ENCODE measurements at regions not wholly inside any gene's neighbourhood (a gene's known extent, or its start where the extent isn't known, plus 50 kb on each side); places are given as distances from the start of the nearest gene placed in this dataset.

DNA sequence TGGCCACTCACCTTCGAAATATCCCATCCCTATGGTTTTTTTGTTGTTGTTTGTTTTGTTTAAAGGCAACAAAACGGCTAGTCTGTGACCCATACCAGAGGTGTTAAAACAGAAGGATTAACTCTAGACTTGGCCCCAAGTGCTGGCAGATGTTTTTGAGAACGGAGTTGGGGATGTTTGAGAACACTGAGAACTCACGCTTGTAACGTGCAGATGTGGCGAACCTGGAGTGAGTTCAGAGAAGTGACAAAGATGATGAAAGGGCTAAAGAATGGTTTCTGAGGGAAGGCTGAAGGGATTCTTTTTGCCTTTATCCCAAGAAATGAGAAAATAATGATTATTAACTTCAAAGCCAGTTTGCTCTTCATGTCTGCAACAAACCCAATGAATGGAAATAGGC, 286.5 kb downstream of the ZNF608 start:
- TF ChIP-seq, protein P1, sequence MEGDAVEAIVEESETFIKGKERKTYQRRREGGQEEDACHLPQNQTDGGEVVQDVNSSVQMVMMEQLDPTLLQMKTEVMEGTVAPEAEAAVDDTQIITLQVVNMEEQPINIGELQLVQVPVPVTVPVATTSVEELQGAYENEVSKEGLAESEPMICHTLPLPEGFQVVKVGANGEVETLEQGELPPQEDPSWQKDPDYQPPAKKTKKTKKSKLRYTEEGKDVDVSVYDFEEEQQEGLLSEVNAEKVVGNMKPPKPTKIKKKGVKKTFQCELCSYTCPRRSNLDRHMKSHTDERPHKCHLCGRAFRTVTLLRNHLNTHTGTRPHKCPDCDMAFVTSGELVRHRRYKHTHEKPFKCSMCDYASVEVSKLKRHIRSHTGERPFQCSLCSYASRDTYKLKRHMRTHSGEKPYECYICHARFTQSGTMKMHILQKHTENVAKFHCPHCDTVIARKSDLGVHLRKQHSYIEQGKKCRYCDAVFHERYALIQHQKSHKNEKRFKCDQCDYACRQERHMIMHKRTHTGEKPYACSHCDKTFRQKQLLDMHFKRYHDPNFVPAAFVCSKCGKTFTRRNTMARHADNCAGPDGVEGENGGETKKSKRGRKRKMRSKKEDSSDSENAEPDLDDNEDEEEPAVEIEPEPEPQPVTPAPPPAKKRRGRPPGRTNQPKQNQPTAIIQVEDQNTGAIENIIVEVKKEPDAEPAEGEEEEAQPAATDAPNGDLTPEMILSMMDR (IDR thresholded peaks at IDR 0.05): no peak
- TF ChIP-seq POLR2A (IDR thresholded peaks at IDR 0.05): no peak
- peak in 1 of 2 donors; percentile 25 for DNase-seq (ENCODE audit: low spot score in 2 of 2)
- intact Hi-C loops (cut with DNase I; ENCODE audit: low total_unique reads): no loop called here
- H3K4me3 ChIP-seq (ENCODE audit: low read depth, poor library complexity, severe bottlenecking): no peak overlapping the region
- 59 to 68% methylated on average over 6 of the region's 6 CpGs for WGBS, 2 donors

DNA sequence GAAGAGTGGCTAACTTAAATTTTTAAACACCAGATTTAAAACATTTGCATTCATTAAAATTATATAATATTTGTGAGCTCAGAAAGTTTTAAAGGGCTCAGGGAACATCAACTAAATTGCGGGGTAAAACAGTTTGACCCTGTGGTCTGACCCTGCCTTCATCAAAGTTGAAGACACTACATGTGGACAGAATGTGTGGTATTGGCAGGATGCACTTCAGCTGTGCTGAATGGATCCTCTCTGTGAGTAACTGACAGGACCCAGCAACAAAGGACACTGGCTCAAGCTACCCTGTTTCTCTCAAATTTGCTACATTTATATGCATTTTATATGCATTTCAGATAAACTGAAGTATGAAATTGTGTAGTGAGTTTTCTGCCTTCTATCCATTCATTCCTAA, 288.5 kb downstream of the ZNF608 start:
- WGBS, 2 donors: 76 to 78% methylated on average over 1 of the region's 1 CpG
- H3K4me3 ChIP-seq (ENCODE audit: low read depth, poor library complexity, severe bottlenecking): no peak overlapping the region
- TF ChIP-seq, protein P1 (IDR thresholded peaks at IDR 0.05): no peak
- TF ChIP-seq POLR2A (IDR thresholded peaks at IDR 0.05): no peak
- DNase-seq (ENCODE audit: low spot score in 2 of 2): no peak
- intact Hi-C loops (cut with DNase I; ENCODE audit: low total_unique reads): no loop called here

DNA sequence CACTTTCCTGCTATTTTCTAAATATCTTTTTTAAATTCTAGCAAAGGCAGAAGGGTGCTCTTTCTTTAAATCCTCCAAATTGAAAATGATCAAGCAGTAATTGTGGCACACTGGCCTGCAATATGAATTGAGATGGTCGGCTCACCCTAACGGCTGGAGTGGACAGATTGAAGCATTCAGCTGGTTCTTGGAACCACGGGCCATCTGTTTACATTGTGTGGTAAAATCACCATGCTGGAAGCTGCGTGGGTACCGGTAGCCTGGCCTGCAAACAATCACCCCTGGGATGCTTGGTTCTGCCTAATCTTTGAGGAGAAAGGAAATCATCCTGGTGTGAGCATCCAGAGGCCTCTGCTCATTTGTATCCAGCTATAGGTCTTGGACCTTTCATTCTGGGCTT, 289.3 kb downstream of the ZNF608 start:
- DNase-seq (ENCODE audit: low spot score in 2 of 2): no peak
- intact Hi-C loops (cut with DNase I; ENCODE audit: low total_unique reads): no loop called here
- WGBS, 2 donors: 78 to 83% methylated on average over 5 of the region's 5 CpGs
- TF ChIP-seq, protein P1 (IDR thresholded peaks at IDR 0.05): no peak
- TF ChIP-seq POLR2A (IDR thresholded peaks at IDR 0.05): no peak
- no peak overlapping the region for H3K4me3 ChIP-seq (ENCODE audit: low read depth, poor library complexity, severe bottlenecking)

DNA sequence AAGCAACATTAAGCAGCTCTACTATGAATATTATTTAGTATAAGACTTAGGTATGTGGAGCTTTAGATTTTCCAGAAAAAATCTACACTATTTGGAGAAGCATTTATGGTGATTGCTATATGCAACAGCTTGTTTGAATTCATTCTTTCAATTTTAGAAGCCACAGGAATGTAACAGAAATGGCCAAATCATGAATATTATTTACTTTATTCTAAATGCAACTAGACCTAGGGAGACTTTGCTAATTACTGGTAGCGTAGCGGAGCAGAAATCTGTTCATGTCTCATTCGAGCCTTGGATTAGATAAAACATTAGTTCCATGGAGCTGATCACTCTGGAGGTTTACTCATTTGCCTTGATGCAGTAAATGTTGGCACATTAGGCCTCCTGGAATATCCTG, 290.2 kb downstream of the ZNF608 start:
- no peak for DNase-seq (ENCODE audit: low spot score in 2 of 2)
- intact Hi-C loops (cut with DNase I; ENCODE audit: low total_unique reads): no loop called here
- no peak overlapping the region for H3K4me3 ChIP-seq (ENCODE audit: low read depth, poor library complexity, severe bottlenecking)
- TF ChIP-seq, protein P1 (IDR thresholded peaks at IDR 0.05): no peak
- TF ChIP-seq POLR2A (IDR thresholded peaks at IDR 0.05): no peak
- WGBS, 2 donors: 71 to 80% methylated on average over 3 of the region's 3 CpGs

DNA sequence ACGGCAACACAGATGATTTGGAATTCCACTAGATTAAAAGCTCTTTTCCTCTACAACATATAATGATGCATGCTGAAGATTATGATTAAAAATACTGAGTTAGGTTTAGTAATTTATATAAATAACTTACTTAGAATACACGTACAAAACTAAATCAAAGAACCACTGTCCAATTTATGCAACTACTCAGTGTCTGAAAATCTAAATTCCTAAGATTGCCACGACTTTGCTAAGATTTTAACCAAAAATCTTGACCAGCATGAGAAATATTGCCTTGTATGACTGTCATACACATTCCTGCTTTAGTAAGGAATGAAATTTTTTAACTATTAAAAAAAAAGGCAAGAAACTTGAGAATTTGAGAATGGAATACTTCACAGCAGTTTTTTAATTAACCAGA, 292.4 kb downstream of the ZNF608 start:
- 87 to 90% methylated on average over 3 of the region's 3 CpGs for WGBS, 2 donors

More for the DNA sequence above, 292.4 kb downstream of the ZNF608 start:
- no peak for TF ChIP-seq POLR2A (IDR thresholded peaks at IDR 0.05)
- TF ChIP-seq, protein P1 (IDR thresholded peaks at IDR 0.05): no peak
- H3K4me3 ChIP-seq (ENCODE audit: low read depth, poor library complexity, severe bottlenecking): no peak overlapping the region
- intact Hi-C loops (cut with DNase I; ENCODE audit: low total_unique reads): no loop called here
- no peak for DNase-seq (ENCODE audit: low spot score in 2 of 2)

Measured in lower leg skin (tissue), 4 donors.